ENCODE measurements at regions not wholly inside any gene's neighbourhood (a gene's known extent, or its start where the extent isn't known, plus 50 kb on each side); places are given as distances from the start of the nearest gene placed in this dataset.

DNA sequence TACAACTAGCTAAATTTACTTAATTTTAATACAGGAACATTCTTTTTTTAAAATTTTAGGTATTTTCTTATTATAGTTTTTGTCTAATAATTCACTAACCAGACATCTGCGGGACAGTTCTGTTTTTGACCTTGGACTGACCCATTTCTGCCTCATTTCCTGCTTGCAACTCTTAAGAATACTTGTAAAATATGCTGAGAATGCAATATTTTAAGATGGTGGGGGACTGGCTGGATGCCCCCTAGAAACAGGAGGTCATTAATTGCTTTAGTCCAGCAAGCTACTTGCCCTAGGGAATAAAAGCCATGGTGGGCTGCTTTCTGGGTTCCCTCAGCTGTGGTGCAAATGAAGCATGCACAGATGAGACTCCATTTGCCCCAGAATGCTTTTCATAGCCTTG lies 2348.4 kb downstream of the PCDH7 start:
- no peak overlapping the region for H3K4me3 ChIP-seq
- TF ChIP-seq, protein P1, sequence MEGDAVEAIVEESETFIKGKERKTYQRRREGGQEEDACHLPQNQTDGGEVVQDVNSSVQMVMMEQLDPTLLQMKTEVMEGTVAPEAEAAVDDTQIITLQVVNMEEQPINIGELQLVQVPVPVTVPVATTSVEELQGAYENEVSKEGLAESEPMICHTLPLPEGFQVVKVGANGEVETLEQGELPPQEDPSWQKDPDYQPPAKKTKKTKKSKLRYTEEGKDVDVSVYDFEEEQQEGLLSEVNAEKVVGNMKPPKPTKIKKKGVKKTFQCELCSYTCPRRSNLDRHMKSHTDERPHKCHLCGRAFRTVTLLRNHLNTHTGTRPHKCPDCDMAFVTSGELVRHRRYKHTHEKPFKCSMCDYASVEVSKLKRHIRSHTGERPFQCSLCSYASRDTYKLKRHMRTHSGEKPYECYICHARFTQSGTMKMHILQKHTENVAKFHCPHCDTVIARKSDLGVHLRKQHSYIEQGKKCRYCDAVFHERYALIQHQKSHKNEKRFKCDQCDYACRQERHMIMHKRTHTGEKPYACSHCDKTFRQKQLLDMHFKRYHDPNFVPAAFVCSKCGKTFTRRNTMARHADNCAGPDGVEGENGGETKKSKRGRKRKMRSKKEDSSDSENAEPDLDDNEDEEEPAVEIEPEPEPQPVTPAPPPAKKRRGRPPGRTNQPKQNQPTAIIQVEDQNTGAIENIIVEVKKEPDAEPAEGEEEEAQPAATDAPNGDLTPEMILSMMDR (IDR thresholded peaks at IDR 0.05 in 4 of 5, conservative IDR thresholded peaks at IDR 0.05 in 1 of 5) = no peak
- no peak for TF ChIP-seq POLR2A (IDR thresholded peaks at IDR 0.05)
- H3K36me3 ChIP-seq = no peaks in the 10 kb centered on the region
- H3K27ac ChIP-seq = no peak overlapping the region
- no peaks in the 10 kb centered on the region for H3K9me3 ChIP-seq
- in situ Hi-C loops (cut with MboI; ENCODE audit: low sequenced_read_pairs in 4 of 4) = no loop called here
- H3K27me3 ChIP-seq = no peaks in the 10 kb centered on the region
- H3K4me1 ChIP-seq = peaks cover 0 to 3% of the 10 kb centered on the region in 2 donors
- ATAC-seq = no peak
- intact Hi-C loops (cut with DNase I; ENCODE audit: low total_unique reads) = no loop called here
- DNase-seq = no peak

DNA sequence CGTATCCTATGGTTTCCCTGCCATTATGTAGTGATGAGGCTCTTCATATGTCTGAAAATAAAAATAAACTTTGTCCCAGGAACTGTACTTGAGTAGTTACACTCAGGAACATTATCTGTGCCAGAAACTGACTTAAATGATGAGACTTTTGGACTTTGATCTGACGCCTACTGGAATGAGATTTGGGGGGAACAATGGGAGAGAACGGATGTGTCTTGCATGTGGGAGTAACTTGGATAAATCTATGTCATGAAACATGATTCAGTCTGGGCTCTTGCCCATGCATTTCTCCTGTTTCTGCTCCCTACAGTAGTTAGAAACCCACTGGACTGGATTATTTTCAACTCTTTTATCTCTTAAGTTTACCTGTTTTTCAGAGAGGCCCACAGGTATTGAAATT lies 2351.4 kb downstream of the PCDH7 start:
- intact Hi-C loops (cut with DNase I; ENCODE audit: low total_unique reads) = no loop called here
- Histone ChIP-seq H3K9me3 (no peaks in the 10 kb centered on the region), H3K4me1 (peaks cover 0 to 3% of the 10 kb centered on the region in 2 donors), H3K36me3 (no peaks in the 10 kb centered on the region), H3K4me3 (no peak overlapping the region), H3K27me3 (no peaks in the 10 kb centered on the region), H3K27ac (no peak overlapping the region)
- in situ Hi-C loops (cut with MboI; ENCODE audit: low sequenced_read_pairs in 4 of 4) = no loop called here
- DNase-seq (no peak), ATAC-seq (no peak)
- TF ChIP-seq, protein P1 (IDR thresholded peaks at IDR 0.05 in 4 of 5, conservative IDR thresholded peaks at IDR 0.05 in 1 of 5) = no peak
- TF ChIP-seq POLR2A (IDR thresholded peaks at IDR 0.05) = no peak

DNA sequence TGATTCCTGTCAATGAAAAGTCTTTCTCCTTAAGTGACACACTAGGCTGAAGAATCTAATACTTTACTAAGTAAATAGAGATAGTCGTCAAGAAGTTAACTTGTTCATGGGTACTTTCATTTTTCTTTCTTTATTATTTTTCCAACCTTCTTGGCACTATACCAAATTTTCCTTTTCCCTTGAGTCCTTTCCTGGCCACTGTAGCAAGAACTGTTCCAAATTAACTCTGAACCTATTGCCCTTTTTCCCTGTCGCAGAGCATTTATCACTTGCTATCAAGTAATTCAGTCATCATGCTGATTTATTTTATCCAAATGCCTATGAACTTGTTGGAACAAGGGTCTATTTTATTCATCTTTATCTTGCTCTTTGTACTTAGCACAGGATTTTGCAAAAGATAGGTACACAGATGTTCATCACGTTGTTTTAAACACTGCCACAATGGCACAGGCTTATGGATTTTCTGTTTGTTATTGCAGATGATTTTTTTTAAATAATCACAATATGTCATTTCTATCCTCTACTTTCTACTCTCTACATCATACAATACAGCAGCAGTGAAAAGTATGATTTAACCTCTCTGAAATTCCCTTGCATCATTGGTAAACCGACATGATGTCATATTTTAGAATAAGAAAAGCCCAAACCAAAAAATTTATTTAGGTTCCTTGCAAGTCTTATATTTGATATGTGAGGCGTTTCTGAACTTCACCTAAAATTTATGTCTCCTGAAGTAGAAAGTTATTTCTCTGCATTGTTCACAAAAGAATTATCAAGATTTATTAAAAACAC lies 2352.3 kb downstream of the PCDH7 start:
- DNase-seq = no peak
- peaks cover 0 to 3% of the 10 kb centered on the region in 2 donors for H3K4me1 ChIP-seq
- no peak overlapping the region for H3K27ac ChIP-seq
- H3K9me3 ChIP-seq = no peaks in the 10 kb centered on the region
- intact Hi-C loops (cut with DNase I; ENCODE audit: low total_unique reads) (no loop called here), in situ Hi-C loops (cut with MboI; ENCODE audit: low sequenced_read_pairs in 4 of 4) (no loop called here)
- no peaks in the 10 kb centered on the region for H3K36me3 ChIP-seq
- TF ChIP-seq, protein P1 (IDR thresholded peaks at IDR 0.05 in 4 of 5, conservative IDR thresholded peaks at IDR 0.05 in 1 of 5) = no peak
- TF ChIP-seq POLR2A (IDR thresholded peaks at IDR 0.05) = no peak
- no peak for ATAC-seq
- H3K27me3 ChIP-seq = no peaks in the 10 kb centered on the region
- H3K4me3 ChIP-seq = no peak overlapping the region

DNA sequence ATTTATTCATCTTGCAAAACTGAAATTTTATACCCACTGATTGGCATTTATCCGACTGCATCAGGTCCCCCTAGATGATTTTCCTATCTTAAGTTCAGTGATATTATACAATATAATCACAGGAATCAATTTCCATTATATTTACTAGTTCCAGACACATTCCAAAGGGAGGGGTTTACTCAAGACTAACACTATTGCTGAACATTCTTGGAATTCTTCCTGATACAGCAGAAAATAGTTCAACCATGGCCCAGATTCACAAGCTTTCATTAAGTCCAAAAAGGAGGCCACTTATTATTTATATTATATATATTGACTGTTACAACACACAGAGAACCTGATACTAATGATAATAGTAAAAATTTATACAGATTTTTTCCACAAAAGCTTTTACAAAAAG lies 2353.6 kb downstream of the PCDH7 start:
- Histone ChIP-seq H3K9me3 (no peaks in the 10 kb centered on the region), H3K27ac (no peak overlapping the region), H3K4me3 (no peak overlapping the region), H3K4me1 (peaks cover 0 to 3% of the 10 kb centered on the region in 2 donors), H3K27me3 (no peaks in the 10 kb centered on the region), H3K36me3 (no peaks in the 10 kb centered on the region)
- intact Hi-C loops (cut with DNase I; ENCODE audit: low total_unique reads) (no loop called here), in situ Hi-C loops (cut with MboI; ENCODE audit: low sequenced_read_pairs in 4 of 4) (no loop called here)
- DNase-seq = no peak
- no peak for ATAC-seq
- TF ChIP-seq, protein P1 (IDR thresholded peaks at IDR 0.05 in 4 of 5, conservative IDR thresholded peaks at IDR 0.05 in 1 of 5) = no peak
- no peak for TF ChIP-seq POLR2A (IDR thresholded peaks at IDR 0.05)

DNA sequence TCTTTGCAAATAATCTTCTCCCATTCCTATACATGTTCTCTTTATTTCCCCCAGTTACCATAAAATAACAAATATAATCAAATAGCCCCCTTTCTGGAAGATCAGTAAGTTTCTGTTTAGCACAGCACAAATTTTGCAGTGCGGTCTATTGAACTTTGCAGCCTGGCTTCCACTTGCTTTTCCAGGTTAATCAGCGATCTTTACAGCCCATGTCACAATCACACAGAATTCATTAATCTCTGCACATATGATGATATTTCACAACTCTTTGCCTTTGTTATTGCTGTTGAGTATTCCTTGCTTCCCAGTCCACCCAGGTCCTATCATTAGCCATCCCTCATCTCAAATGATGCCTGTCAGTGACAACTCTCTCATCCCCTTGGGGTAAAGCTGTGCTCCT lies 2358.0 kb downstream of the PCDH7 start:
- Histone ChIP-seq H3K4me1 (no peaks in the 10 kb centered on the region), H3K4me3 (no peak overlapping the region), H3K36me3 (no peaks in the 10 kb centered on the region), H3K9me3 (no peaks in the 10 kb centered on the region), H3K27me3 (no peaks in the 10 kb centered on the region), H3K27ac (no peak overlapping the region)
- ATAC-seq (no peak), DNase-seq (no peak)
- TF ChIP-seq, protein P1 (IDR thresholded peaks at IDR 0.05 in 4 of 5, conservative IDR thresholded peaks at IDR 0.05 in 1 of 5) = no peak
- no peak for TF ChIP-seq POLR2A (IDR thresholded peaks at IDR 0.05)
- in situ Hi-C loops (cut with MboI; ENCODE audit: low sequenced_read_pairs in 4 of 4) = no loop called here
- intact Hi-C loops (cut with DNase I; ENCODE audit: low total_unique reads) = no loop called here
